Suppressor macrophage (primary cell): ENCODE measurements at regions not wholly inside any gene's neighbourhood (a gene's known extent, or its start where the extent isn't known, plus 50 kb on each side); places are given as distances from the start of the nearest gene placed in this dataset.
"Not testable (repeated sequence)": the region's sequence is repeated elsewhere in the genome, so short reads cannot be mapped to it uniquely, and the experiment has no call there.

Source experiments
- DNase-seq, 4 experiments: peaks; one replicate each; pipeline ENCODE4 v3.0.0-alpha.2; 2020 to 2022

DNA sequence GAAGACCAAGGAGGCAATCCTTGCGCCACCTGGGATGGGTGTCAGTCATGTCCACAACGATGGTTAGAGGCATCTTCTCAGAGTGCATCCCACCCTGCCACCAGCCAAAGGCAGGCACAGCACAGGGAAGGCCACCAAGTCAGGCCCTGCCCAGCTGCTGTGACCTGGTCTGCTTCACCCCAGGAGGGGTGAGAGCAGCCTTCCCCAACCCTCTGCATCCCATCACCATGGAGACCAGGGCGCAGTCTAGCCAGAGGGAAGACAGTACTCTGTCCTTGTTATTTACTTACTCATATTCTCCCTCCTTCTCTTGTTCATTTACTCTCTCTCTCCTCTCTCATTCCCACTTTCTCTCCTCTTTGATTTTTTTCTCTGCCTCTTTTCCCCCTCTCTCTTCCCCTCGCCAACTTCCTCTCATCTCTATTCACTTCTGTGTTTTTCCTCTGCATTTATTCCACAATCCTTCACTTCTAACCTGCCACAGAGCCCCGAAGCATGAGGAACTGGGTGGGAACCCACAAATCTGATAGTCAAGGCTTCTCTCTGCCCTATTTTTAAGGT lies 749.4 kb downstream of the UQCRFS1 start:
- no peak for DNase-seq

DNA sequence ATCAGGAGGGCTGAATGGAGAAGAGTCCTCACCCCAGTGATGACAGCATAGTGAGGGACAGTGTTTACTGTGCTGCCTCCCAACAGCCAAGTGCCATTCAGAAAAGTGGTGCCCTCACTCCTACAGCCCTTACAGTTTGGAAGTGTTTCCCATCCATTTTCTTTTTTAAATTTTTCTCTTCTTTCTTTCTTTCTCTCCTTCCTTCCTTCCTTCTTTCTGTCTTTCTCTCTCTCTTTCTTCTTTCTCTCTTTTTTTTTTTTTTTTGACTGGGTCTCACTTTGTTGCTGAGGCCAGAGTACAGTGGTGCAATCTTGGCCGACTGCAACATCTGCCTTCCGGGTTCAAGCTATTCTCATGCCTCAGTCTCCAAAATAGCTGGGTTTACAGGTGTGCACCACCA lies 755.3 kb downstream of the UQCRFS1 start:
- DNase-seq: no peak

DNA sequence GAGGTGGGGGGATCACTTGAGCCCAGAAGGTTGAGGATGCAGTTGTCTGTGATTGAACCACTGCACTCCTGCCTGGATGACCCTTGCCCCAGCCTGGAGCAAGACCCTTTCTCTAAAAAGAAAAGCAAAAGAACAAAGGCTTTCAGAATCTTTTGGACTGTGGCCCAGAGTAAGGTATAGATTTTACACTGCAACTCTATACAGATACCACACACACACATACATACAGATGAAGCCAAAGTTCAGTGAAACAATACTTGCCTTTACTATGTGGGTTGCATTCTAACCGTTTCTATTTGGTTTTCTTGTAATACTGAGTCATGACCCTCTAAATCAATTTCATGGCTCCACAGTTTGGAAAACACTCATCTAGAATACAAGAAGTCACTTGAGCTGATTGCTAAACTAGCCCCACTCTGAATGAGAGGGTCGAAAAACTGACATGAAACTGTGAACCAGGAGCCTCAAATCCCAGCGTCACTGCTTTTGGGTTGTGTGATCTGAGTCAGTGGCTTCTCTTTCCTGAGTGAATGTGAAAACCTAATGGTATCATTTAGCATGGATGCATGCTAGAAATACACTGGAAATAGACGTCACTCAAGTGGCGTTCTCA lies 756.1 kb downstream of the UQCRFS1 start:
- no peak for DNase-seq

DNA sequence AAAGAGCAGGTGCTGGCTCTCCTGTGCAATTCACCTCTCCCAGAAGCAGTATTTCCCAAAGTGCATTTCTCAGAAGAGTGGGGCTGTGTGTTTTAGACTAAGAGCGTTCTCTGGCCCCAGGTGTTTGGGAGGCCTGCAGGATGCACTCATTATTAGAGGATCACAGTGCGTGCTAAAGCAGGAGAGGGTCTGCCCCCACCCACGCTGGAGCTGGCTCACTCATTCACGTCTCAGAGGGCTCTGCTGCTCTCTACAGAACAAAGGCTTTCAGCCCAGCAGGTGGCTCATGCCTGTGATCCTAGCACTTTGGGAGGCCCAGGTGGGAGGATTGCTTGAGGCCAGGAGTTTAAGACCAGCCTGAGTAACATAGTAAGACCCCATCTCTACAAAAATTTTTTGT lies 756.7 kb downstream of the UQCRFS1 start:
- no peak for DNase-seq

DNA sequence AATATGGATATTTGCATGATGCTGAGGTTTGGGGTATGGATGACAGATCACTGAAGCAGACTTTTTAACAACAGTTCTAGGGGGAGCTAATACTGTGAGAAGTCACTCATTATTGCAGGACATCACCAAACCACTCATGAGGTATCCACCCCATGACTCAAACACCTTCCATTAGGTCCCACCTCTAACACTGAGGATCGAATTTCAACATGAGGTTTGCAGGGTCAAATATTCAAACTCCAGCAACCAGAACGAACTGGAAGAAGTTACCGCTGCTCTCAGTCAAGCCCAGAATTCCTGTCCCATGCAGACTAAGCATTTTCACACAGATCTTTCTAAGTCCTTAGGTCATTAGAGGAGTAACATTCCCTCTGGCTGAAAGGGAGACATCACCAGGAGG lies 758.9 kb downstream of the UQCRFS1 start:
- DNase-seq: no peak

DNA sequence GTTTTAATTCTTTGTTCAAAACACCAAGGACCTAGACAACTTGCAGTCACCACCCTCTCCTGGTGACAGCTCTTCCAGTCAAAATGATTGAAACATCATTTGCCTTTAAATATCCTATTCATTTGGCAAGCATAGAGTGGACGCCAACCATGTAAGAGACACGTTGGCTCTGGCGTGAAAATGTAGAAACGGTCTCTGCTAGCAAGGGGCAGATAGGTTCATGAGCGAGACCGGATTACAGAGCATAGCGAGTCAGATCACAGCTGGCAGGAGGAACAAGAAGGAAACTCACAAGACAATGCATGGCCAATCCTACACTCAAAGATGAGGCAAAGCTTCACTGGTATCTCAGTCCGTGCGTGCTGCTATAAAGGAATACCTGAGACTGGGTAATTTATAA lies 759.5 kb downstream of the UQCRFS1 start:
- DNase-seq: no peak

DNA sequence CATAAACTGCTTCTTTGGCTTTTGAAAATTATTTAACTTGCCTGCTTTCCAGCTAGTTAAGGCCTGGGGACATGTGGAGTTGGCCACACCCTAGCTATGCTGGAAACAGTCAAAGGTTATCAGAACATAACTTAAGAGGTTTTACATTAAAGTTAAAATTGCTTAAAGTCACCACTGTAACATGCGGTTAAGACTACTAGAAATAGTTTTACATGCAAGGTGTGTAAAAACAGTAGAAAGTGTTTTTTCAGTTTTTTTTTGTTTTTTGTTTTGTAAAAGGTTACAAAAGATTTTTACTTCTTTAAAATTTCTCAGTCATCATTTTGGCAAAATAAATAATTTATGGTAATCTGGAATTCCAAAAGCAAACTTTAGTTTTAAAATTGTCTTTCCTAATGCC lies 763.1 kb downstream of the UQCRFS1 start:
- no peak for DNase-seq

DNA sequence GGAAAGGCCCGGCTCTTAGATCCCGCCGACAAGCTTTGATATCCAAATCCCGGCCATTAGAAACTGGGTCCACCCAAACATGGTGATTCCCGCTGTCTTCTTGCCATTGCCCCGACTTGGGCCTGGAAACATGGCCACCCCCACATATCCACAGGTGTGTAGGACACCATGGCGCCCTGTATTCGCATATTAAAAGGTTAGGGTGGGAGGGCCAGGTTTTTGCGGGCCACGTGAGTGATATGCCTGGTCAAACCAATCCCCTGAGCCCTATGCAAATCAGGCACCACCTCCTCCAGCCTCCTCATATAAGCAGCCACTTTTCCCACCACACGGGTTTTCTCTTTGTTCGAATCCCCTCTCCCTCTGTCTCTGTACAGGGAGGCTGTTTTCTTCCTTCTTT lies 766.4 kb downstream of the UQCRFS1 start:
- DNase-seq: no peak

DNA sequence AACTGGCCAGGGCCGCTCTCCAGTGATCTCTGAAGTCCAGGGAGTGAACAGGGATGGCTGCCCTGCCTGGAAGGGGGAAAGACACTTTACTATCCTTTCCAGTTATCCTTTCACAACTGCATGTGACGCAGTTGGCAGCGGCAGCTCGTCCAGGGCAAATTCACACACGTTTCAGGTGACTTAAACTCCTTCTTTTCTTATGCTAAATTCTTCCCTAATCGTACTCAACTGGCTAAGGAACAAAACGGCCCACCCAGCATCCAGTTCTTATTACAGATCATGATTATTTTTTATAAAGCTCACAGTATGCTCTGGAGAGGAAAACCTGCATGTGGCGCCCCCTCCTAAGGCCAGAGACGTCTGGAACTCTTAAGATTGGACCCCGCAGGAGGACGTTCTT lies 767.1 kb downstream of the UQCRFS1 start:
- no peak for DNase-seq

DNA sequence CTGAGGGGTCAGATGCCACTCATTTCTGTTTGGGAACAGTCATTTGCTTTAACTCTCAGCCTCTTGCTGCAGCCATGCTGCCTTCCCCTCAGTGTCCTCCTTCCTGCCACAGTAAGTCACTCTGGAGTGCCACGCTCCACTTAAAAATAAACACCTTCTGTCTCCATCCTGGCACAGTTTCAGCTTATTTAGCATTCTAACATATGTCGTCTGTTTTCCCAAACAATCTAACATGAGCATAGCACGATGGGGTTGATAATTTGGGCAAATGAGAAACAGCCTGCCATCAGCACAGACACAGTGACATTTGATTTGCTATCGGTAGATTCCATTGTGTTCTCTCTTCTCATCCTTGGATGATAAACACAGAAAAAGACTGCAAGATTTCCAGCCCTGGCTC lies 768.6 kb downstream of the UQCRFS1 start:
- no peak for DNase-seq

DNA sequence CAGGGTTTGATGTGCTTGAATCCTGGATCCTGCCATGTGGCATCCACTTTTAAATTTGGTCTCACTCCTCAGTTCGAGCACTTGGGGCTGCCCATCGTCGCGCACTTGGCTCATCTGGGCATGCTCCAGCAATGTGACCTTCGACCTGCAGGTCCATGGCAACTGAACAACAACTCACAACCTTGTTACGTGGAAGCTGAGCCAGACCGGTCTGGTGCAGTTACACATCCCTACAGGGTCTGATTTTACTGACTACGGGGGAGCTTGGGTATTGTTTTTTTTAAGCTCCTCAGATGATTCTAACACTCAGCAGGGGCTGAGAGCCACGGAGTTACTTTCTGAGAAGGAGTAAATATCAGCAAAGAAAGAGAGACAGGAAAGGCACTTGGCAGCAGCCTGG lies 769.6 kb downstream of the UQCRFS1 start:
- DNase-seq: no peak

DNA sequence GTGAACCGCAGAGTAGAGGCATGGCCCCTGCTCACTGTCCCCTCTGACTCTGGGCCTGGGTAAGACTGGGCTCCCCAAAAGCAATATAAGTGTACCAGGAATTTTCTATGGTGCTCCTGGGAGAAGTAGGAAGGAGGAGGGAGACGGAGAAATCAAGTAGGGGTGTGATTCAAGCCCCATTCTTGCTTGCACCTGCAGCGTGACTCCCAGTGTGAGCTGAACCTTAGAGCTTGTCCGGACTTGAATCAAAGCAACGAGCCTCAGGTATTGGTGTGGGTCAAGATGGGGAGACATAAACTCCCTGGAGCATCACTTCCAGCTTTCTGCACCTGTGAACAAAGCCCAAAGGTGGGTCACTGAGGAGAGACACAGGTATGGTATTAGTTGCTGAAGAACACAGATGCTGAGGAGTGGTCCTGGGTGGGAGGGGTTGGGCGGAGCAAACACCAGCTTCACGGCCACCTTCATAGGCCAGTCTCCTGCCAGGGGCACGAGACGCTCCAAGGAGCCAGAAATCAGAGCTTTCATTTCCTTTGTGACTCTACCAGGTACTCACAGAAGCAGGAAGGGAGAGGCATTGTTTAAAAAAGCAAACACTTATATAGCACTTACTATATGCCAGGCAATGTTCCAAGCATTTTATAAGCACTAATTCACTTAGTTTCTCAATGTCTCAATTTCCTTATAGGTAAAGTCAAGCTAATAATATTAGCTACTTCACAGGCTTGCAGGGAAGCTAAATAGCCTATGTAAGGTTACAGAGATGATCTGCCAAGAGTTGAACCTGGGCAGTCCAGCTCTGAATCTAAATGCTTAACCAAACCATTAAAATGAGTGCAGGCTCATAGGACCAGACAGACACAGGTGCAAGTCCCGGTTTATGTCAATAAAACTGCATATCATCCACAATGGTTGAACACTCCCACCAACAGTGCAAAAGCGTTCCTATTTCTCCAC lies 775.3 kb downstream of the UQCRFS1 start:
- no peak for DNase-seq

DNA sequence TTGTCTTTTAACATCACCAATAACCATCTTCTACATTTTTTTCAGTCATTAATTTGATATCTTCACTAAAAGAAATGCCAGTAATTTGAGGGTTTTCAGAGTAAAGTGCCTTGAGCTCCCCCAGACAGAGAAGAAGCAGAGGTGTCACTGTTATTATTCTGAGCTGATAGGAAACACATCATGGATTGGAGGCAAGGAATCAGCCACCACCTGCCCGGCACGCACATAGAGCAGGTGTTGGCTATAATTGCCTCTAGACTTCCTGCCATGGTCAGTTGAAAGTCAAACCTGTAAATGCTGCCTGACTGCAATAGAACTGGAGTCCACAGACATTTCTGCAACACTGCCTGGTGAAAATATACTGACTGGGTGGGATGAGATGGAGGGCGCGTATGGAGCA lies 776.6 kb downstream of the UQCRFS1 start:
- no peak for DNase-seq

DNA sequence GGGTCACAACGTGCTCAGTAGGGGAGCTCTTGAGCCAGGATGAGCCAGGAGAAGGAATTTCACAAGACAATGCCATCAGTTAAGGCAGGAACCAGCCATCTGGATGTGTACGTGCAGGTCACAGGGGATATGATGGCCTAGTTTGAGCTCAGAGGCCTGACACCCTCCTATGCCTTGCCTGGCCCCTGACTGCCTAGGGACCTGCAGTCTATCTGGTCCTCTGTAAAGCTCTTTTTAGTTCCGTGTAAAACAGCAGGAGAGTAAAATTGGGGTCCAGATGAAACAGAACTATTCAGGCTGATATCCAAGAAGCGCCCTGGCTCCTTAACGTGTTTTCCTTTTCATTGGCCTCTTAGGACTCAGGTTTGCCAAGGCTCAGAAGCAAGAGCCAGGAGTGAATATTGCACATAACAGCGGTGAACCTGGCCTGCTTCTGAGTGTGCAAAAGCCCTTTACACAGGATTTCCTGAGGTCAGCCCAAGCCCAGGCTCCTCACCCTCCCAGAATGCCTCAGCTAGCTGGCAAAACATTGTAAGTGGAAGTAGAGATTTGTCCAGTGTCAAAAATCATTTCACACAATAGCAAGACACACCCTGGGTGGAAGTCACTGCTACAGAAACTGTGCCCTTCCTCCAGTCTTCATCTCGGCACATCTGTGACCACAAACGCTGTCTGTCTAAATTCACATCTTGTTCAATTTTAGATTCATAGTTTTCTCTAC lies 777.2 kb downstream of the UQCRFS1 start:
- no peak for DNase-seq

DNA sequence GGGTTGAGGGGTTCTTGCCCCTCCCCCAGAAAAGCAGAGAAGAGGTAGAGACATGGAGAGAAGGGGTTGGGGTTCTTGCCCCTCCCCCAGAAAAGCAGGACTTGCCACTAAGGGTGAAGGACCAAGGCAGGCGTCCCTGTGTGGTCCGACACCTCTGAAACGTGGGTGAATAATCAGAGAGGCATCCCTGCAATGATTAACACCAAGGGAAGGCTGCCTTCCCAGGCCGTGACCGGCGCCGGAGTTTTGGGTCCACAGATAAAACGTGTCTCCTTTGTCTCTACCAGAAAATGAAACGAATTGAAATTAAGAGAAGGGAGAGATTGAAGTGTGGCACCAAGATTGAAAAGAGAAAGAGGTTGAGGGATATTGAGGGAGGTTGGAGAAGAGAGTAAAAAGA lies 778.2 kb downstream of the UQCRFS1 start:
- not testable (repeated sequence) for DNase-seq

DNA sequence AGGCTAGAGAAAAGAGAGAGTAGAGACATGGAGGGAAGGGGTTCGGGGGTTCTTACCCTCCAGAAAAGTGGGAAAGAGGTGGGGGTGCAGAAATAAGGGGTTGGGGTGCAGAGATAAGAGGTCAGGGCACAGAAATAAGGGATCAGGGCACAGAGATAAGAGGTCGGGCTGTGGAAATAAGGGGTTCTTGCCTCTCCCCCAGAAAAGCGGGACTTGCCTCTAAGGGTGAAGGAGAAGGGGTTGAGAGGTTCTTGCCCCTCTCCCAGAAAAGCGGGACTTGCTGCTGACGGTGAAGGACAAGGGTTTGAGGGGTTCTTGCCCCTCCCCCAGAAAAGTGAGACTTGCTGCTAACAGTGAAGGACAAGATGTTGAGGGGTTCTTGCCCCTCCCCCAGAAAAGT lies 778.6 kb downstream of the UQCRFS1 start:
- DNase-seq: not testable (repeated sequence)

DNA sequence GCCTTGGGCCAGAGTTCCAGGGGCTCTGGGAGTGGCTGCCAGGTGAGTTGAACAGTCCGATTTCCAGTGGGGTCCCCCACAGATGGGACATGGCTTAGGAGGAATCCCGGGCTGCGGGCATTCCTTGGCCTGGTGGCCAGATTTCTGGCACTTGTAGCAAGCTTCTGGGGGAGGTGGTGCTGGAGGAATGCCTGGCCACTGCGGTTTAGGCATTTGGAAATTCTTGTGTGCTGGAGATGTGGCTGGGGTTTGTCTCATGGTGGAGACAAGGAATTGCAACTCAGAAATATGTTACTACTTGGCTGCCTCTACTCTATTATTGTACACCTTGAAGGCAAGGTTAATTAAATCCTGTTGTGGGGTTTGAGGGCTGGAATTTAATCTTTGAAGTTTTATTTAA lies 779.8 kb downstream of the UQCRFS1 start:
- DNase-seq: not testable (repeated sequence)

DNA sequence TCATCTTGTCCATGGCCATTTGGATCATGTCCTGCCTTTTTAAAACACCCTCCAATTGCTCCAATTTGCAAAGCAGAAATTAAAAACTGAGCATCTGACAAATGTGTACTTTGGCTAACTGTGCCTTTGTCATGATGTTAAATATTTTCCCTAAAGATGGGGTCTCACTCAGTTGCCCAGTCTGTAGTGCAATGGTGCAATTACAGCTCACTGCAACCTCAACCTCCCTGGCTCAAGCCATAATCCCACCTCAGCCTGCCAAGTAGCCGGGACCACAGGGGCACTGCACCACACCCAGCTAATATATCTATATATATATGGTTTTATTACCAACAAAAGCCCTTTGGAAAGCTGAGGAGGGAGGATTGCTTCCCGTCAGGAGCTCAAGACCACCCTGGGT lies 782.7 kb downstream of the UQCRFS1 start:
- no peak for DNase-seq

DNA sequence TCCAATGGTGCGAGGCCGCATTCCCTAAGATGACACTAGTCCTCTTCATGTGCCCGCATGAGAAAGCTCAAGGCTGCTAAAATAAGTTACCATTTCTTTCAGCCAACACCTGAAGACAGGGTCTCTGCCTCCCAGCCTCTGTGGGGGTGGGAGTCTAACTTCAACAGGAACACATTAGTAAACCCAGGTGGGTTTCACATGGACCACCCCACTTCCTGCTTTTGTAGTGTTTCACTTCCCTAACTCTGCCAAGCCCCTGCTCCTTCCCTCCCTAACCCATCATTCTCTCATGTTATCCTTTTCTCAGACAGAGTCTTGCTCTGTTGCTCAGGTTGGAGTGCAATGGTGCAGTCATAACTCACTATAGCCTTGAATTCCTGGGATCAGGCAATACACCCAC lies 783.6 kb downstream of the UQCRFS1 start:
- DNase-seq: no peak

DNA sequence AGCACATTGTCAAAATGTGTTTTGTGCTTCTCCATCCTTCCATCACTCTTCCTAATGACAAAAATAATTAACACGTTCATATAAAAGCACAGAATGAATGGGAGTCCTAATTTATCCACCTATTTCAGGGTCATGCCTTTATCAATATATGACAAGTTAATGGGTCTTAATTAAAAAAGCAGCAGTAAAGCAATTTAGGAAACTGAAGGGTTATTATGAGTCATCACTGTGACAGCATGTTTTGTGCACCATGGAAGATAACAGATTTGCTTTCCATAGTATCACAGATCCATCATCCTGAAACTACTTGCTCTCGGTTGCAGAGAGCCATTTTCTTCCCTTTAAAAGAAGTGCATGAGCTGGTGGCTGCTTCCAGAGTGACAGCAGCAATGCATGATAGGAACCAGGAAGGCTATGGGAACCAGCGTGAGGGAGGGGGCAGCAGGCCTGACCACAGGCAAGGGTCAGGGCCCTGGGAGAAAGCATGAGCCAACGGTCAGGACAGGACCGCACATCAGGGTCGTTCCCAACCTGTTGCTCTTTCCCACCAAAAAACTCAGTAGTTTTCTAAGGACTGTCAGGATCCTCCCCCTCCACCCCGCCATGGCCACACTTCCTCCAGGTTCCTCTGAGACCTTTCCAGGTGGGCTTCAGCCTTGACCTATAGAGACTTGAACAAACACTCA lies 784.1 kb downstream of the UQCRFS1 start:
- DNase-seq: no peak

DNA sequence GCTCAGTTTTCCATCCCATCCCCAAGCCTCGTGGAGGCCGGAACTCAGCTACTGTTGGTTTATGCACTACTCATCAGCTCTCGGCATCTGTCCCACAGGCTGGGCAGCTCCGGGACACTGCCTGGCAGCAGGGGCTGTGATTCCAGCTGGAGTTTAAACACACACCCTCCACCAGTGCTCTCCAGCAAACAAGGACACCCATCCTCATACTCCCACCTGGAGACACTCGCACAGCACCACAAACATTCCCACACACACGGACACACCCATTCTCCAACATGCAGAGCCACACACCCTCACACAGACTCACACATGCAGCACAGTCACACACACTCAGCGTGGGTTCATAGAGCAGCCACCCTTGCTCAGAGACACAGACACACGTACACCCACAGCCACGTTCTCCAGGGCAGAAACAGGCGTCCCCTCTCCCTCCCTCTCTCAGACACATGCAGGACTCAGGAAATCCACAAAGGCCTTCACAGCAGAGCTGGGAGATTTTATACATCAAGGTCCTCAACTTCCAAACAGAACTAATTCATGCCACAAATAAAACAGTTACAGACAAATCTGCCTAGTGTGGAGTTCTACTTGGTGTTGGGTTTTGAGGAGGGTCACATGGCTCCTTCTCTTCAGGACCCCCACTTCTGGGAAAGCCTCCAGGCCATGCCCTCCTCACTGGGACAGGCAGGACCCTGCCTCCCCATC lies 785.4 kb downstream of the UQCRFS1 start:
- DNase-seq: no peak

DNA sequence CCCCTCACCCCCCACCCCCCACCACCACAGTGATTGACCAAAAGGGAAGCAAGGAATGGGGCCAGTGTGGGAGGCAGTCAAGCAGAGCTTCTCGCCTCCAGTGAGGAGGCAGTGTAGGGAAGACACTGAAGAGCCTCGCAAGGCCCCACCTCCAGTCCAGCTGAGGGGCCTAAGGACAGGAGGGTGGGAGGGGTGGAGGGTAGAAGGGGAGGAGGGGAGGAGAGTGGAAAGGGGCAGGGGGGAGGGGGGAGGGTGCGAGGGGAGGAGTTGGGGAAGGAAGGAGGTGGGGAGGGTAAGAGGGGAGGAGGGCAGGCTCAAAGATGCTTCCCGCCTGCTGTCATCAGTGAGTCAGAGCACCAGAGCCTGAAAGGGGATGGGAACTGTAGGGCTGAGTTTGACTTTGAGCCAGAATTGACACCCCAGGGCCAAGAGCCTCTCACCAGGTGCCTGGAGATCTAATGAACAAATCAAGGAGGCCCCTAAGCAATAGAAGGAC lies 786.2 kb downstream of the UQCRFS1 start:
- DNase-seq: no peak
